Neural crest cell (in vitro differentiated cells): ENCODE measurements at regions not wholly inside any gene's neighbourhood (a gene's known extent, or its start where the extent isn't known, plus 50 kb on each side); places are given as distances from the start of the nearest gene placed in this dataset.

Source experiments
- DNase-seq: peaks from one replicate; pipeline ENCODE4 v3.0.0; 2021; ENCODE audit warnings: low read depth, mixed read lengths, low spot score
- H3K27ac Mint-ChIP-seq: one replicate; pipeline ENCODE4 v1.8.0; 2021; ENCODE audit warnings: mild to moderate bottlenecking, mixed read lengths; ENCODE audit not compliant: unreplicated experiment
- H3K27me3 Mint-ChIP-seq: 2 replicates; pipeline ENCODE4 v1.8.0; 2021; ENCODE audit warnings: low read depth, mild to moderate bottlenecking, mixed read lengths
- H3K36me3 Mint-ChIP-seq: 2 replicates; pipeline ENCODE4 v1.8.0; 2021; ENCODE audit warnings: low read depth, mild to moderate bottlenecking, mixed read lengths
- H3K4me1 Mint-ChIP-seq: 2 replicates; pipeline ENCODE4 v1.8.0; 2021; ENCODE audit warnings: mixed read lengths
- H3K4me3 Mint-ChIP-seq: one replicate; pipeline ENCODE4 v1.8.0; 2021; ENCODE audit warnings: mild to moderate bottlenecking, mixed read lengths
- H3K9me3 Mint-ChIP-seq: 2 replicates; pipeline ENCODE4 v1.8.0; 2021; ENCODE audit warnings: mixed read lengths
- CTCF ChIP-seq: fragments of 200-600 bp; sonication (generic); conservative IDR thresholded peaks from 2 replicates; pipeline ENCODE4 v1.5.0; 2021; ENCODE audit warnings: antibody characterized with exemption, mild to moderate bottlenecking

GRCh38 chrX:69311936-69312670 is 146.8 kb upstream of the PJA1 start:
- Mint-ChIP-seq H3K9me3 (peaks cover 4% of the 10 kb centered on the region), H3K27me3 (no peaks in the 10 kb centered on the region), H3K27ac (no peak overlapping the region), H3K4me1 (peaks cover 41% of the 10 kb centered on the region), H3K4me3 (no peak overlapping the region), H3K36me3 (no peaks in the 10 kb centered on the region)
- no peak for DNase-seq
- TF ChIP-seq CTCF: no peak

- H3K27ac Mint-ChIP-seq: no peak overlapping the region
- H3K4me1 Mint-ChIP-seq: peaks cover 38% of the 10 kb centered on the region
- no peaks in the 10 kb centered on the region for H3K36me3 Mint-ChIP-seq
- H3K4me3 Mint-ChIP-seq: no peak overlapping the region
- TF ChIP-seq CTCF: no peak
- H3K9me3 Mint-ChIP-seq: peaks cover 4% of the 10 kb centered on the region
- no peak for DNase-seq
- no peaks in the 10 kb centered on the region for H3K27me3 Mint-ChIP-seq
Observed at GRCh38 chrX:69309074-69309792, 144.0 kb upstream of the PJA1 start.

- Mint-ChIP-seq H3K9me3 (peaks cover 4% of the 10 kb centered on the region), H3K4me1 (peaks cover 31% of the 10 kb centered on the region), H3K27me3 (no peaks in the 10 kb centered on the region), H3K36me3 (no peaks in the 10 kb centered on the region), H3K4me3 (no peak overlapping the region), H3K27ac (no peak overlapping the region)
- no peak for TF ChIP-seq CTCF
- DNase-seq: no peak
Observed at GRCh38 chrX:69307756-69308155, 142.5 kb upstream of the PJA1 start.

GRCh38 chrX:69307029-69307428 is 141.8 kb upstream of the PJA1 start:
- peaks cover 4% of the 10 kb centered on the region for H3K9me3 Mint-ChIP-seq
- no peak for DNase-seq
- H3K27me3 Mint-ChIP-seq: no peaks in the 10 kb centered on the region
- peaks cover 31% of the 10 kb centered on the region for H3K4me1 Mint-ChIP-seq
- no peak overlapping the region for H3K4me3 Mint-ChIP-seq
- H3K27ac Mint-ChIP-seq: no peak overlapping the region
- TF ChIP-seq CTCF: no peak
- no peaks in the 10 kb centered on the region for H3K36me3 Mint-ChIP-seq

GRCh38 chrX:69306063-69306404 is 140.8 kb upstream of the PJA1 start:
- no peaks in the 10 kb centered on the region for H3K27me3 Mint-ChIP-seq
- no peak for DNase-seq
- no peak overlapping the region for H3K27ac Mint-ChIP-seq
- H3K36me3 Mint-ChIP-seq: no peaks in the 10 kb centered on the region
- H3K4me3 Mint-ChIP-seq: no peak overlapping the region
- TF ChIP-seq CTCF: no peak
- H3K4me1 Mint-ChIP-seq: peaks cover 31% of the 10 kb centered on the region
- H3K9me3 Mint-ChIP-seq: peaks cover 4% of the 10 kb centered on the region
